ENCODE measurements at regions not wholly inside any gene's neighbourhood (a gene's known extent, or its start where the extent isn't known, plus 50 kb on each side); places are given as distances from the start of the nearest gene placed in this dataset.

DNA sequence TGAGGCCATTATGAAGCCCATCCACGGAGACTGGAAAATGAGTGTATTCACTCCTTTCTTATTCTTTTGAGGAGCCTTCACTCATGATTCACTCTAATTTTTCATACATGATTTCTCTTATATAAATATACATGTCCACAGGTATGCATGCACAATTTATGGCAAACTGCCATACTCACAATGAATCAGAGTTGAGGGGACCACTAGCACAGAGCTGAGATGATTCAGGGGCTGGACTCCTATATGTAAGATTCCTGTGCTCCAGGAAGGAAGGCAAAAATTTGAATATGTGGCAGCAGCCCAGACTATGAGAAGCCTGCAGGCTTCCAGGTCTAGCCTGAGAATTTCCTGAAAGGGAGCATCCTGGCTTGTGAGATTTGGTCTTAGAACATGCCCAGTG lies 484.6 kb downstream of the PRELID2 start:
- Histone ChIP-seq H3K36me3 (ENCODE audit: insufficient read depth, low read length) (no peaks in the 10 kb centered on the region), H3K9ac (ENCODE audit: low read length) (no peak overlapping the region), H3K9me3 (ENCODE audit: low read length) (no peaks in the 10 kb centered on the region), H3K4me3 (ENCODE audit: low read depth in 1 of 2, low read length in 2 of 2) (no peak overlapping the region), H3K4me1 (ENCODE audit: insufficient read depth, low read length) (peaks cover 12% of the 10 kb centered on the region), H3K27me3 (ENCODE audit: control insufficient read depth in 1 of 2, insufficient read depth in 2 of 2, low read length in 2 of 2) (no peaks in the 10 kb centered on the region), H3K27ac (ENCODE audit: low read depth, low read length) (no peak overlapping the region)

DNA sequence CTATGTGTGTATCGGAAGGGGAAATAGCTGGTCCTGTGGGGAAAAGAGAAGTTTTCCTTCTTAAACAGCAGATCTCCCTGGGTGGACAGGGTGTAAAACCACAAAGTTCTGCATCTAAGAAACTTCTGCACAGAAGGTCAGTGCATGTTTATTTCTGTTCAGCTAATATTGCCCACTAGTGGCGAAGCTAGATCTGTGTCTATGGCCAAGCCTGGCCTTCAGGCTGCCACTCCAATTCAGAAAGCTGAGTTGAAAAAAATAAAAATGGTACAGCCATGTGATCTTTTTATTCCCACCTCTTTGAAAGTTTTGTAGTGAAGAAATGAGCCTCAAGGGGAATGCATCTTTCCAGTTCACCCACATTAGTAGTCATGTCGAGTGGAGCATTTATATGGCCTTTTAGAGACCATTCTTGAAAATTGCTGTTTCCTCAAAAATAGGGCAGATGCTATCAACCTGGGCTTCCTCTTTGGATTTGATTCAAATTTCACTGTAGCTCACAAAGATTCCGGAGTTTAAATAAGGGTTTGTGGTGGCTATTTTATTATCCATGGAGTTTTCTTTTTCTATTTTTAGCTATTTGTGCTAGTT lies 488.0 kb downstream of the PRELID2 start:
- no peaks in the 10 kb centered on the region for H3K9me3 ChIP-seq (ENCODE audit: low read length)
- H3K4me1 ChIP-seq (ENCODE audit: insufficient read depth, low read length) = peaks cover 12% of the 10 kb centered on the region
- no peak overlapping the region for H3K27ac ChIP-seq (ENCODE audit: low read depth, low read length)
- H3K4me3 ChIP-seq (ENCODE audit: low read depth in 1 of 2, low read length in 2 of 2) = no peak overlapping the region
- no peak overlapping the region for H3K9ac ChIP-seq (ENCODE audit: low read length)
- no peaks in the 10 kb centered on the region for H3K36me3 ChIP-seq (ENCODE audit: insufficient read depth, low read length)
- H3K27me3 ChIP-seq (ENCODE audit: control insufficient read depth in 1 of 2, insufficient read depth in 2 of 2, low read length in 2 of 2) = no peaks in the 10 kb centered on the region

DNA sequence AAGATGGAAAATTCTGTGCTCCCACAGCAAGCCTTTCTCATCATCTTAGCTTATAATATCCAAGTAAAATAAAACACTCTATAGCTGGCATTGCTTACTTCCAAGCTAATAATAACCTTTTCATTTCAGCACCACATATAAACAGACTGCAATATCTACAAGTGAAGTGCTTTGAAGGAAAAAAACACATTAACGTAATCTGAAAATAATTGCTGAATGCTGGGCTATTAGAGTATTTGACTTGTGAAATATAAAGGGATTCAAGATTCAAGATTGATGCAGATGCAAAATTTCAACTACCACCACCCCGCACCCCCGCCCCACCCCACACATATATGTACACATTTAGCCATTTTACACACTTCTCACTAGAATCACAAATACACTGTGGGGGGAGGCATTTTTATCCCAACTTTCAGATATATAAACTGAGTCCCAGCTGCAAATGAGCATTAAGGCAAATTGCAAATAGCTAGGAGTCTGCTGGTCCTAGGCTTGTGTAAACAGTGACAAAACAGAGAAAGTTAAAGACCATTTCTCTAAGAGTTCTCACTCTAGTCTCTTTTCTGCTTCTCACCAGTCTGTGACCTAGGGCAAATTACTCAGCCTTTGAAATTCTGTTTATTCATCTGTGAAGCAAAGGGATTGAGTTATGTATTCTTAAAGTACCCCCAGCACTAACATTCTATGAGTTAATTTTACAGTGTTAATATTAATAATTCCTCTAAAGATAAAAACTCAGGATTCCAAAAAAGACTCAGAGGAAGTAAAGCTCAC lies 489.4 kb downstream of the PRELID2 start:
- Histone ChIP-seq H3K4me1 (ENCODE audit: insufficient read depth, low read length) (peaks cover 12% of the 10 kb centered on the region), H3K27me3 (ENCODE audit: control insufficient read depth in 1 of 2, insufficient read depth in 2 of 2, low read length in 2 of 2) (no peaks in the 10 kb centered on the region), H3K27ac (ENCODE audit: low read depth, low read length) (no peak overlapping the region), H3K36me3 (ENCODE audit: insufficient read depth, low read length) (no peaks in the 10 kb centered on the region), H3K9ac (ENCODE audit: low read length) (no peak overlapping the region), H3K4me3 (ENCODE audit: low read depth in 1 of 2, low read length in 2 of 2) (no peak overlapping the region), H3K9me3 (ENCODE audit: low read length) (no peaks in the 10 kb centered on the region)

DNA sequence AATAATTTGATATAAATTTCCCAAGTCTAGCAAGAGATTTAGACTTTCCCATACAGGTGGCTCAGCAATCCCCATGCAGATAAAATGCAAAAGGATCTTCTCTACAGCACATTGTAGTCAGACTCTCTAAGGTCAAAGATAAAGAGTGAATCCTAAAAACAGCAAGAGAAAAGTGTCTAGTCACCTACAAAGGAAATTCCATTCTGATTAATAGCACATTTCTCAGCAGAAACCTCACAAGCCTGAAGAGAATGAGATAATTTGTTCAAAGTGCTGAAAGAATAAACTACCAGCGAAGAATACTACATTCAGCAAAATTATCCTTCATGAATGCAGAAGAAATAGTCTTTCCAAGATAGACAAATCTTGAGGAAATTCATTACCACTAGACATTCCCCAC lies 493.3 kb downstream of the PRELID2 start:
- Histone ChIP-seq H3K27ac (ENCODE audit: low read depth, low read length) (no peak overlapping the region), H3K4me1 (ENCODE audit: insufficient read depth, low read length) (peaks cover 11% of the 10 kb centered on the region), H3K4me3 (ENCODE audit: low read depth in 1 of 2, low read length in 2 of 2) (no peak overlapping the region), H3K27me3 (ENCODE audit: control insufficient read depth in 1 of 2, insufficient read depth in 2 of 2, low read length in 2 of 2) (no peaks in the 10 kb centered on the region), H3K9ac (ENCODE audit: low read length) (no peak overlapping the region), H3K36me3 (ENCODE audit: insufficient read depth, low read length) (no peaks in the 10 kb centered on the region), H3K9me3 (ENCODE audit: low read length) (no peaks in the 10 kb centered on the region)

DNA sequence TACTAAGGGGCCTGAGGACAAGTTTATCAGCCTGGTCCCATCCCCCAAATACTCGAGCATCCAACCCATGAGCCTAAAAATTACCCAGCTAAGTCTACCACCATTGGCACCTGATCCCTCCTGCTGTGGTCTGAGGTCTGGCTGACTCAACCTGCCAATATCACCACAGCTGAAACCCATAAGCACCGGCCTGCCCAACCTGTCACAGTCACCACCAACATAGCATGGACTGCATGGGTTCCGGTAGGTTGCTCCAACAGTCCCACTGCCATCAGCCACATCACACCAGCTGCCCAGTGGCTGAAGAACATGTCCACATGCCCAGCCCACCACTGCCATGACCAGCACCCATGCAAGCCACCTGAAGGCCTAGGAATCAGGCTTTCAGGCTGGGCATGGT lies 495.0 kb downstream of the PRELID2 start:
- Histone ChIP-seq H3K9ac (ENCODE audit: low read length) (no peak overlapping the region), H3K27me3 (ENCODE audit: control insufficient read depth in 1 of 2, insufficient read depth in 2 of 2, low read length in 2 of 2) (no peaks in the 10 kb centered on the region), H3K27ac (ENCODE audit: low read depth, low read length) (no peak overlapping the region), H3K4me1 (ENCODE audit: insufficient read depth, low read length) (no peaks in the 10 kb centered on the region), H3K9me3 (ENCODE audit: low read length) (no peaks in the 10 kb centered on the region), H3K36me3 (ENCODE audit: insufficient read depth, low read length) (no peaks in the 10 kb centered on the region), H3K4me3 (ENCODE audit: low read depth in 1 of 2, low read length in 2 of 2) (no peak overlapping the region)

DNA sequence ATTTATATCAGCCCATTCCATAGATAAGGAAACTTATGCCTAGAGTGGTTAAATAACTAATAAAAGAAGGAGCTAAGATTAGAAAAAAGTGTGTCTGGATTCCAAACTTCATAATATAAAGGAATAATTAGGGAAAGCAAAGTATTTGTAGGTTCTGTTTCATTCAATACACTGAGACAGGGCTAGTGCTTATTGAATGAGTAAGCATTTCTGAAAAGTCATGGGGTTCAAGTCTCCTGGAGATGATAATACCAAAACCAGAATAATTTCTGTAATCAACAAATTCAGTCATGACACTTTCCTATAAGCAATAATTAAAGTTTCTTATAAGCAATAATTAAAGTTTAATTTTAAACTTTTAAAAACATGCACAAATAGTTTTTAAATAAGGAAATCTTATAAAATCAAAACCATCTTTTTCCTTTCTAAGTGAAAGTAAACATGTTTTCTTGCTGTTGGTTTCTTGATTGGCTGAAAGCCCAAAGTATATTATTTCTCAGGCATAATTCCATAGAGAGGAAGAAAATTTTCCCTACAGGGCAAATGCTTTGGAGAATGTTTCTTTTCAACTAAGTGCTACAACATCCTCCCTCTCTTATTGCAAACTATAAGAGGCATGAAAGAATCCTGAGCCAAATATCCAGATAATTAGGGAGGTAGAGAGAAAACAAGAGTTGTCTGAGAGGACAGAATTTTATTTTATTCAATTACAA lies 510.2 kb downstream of the PRELID2 start:
- Histone ChIP-seq H3K4me1 (ENCODE audit: insufficient read depth, low read length) (no peaks in the 10 kb centered on the region), H3K4me3 (ENCODE audit: low read depth in 1 of 2, low read length in 2 of 2) (no peak overlapping the region), H3K27me3 (ENCODE audit: control insufficient read depth in 1 of 2, insufficient read depth in 2 of 2, low read length in 2 of 2) (no peaks in the 10 kb centered on the region), H3K27ac (ENCODE audit: low read depth, low read length) (no peak overlapping the region), H3K9me3 (ENCODE audit: low read length) (no peaks in the 10 kb centered on the region), H3K36me3 (ENCODE audit: insufficient read depth, low read length) (no peaks in the 10 kb centered on the region), H3K9ac (ENCODE audit: low read length) (no peak overlapping the region)

DNA sequence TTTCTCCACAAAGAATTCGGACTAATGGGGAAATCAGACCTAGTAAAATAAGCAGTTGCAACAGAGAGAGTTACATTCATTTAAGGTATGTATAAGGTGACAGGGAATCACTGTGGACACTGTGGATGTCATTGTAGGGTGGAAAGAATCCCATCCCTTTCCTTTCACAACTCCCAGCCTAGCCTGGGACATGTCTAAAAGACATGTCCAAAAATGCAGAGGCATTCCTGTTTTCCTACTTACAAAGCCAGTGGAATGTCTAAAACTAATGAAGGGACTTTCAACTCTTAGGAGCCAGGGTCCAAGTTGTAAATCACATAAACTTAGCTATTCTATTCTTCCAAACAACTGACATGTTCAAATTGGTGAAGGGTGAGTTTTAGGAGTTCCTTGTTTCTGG lies 511.0 kb downstream of the PRELID2 start:
- H3K36me3 ChIP-seq (ENCODE audit: insufficient read depth, low read length) = no peaks in the 10 kb centered on the region
- no peaks in the 10 kb centered on the region for H3K27me3 ChIP-seq (ENCODE audit: control insufficient read depth in 1 of 2, insufficient read depth in 2 of 2, low read length in 2 of 2)
- no peaks in the 10 kb centered on the region for H3K4me1 ChIP-seq (ENCODE audit: insufficient read depth, low read length)
- H3K9ac ChIP-seq (ENCODE audit: low read length) = no peak overlapping the region
- H3K4me3 ChIP-seq (ENCODE audit: low read depth in 1 of 2, low read length in 2 of 2) = no peak overlapping the region
- no peak overlapping the region for H3K27ac ChIP-seq (ENCODE audit: low read depth, low read length)
- H3K9me3 ChIP-seq (ENCODE audit: low read length) = no peaks in the 10 kb centered on the region

DNA sequence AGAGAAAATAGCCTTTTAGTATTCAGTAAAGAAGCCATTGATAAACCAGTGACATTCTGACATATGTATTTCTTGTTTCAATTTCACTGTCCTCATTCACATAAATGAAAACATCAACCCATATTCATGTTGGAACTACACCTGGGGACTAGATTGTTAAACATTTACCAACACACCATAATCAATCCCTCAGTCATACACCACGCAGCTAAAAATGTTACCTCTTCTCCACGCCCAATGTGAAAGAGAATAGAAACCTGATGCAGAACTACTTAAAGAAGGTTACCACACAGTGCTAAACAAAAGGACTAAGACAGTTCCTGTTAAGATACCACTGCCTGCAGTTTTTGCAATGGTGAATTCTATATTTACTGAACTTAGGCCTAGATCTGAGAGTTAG lies 518.9 kb downstream of the PRELID2 start:
- no peak overlapping the region for H3K9ac ChIP-seq (ENCODE audit: low read length)
- no peaks in the 10 kb centered on the region for H3K36me3 ChIP-seq (ENCODE audit: insufficient read depth, low read length)
- no peaks in the 10 kb centered on the region for H3K27me3 ChIP-seq (ENCODE audit: control insufficient read depth in 1 of 2, insufficient read depth in 2 of 2, low read length in 2 of 2)
- no peak overlapping the region for H3K27ac ChIP-seq (ENCODE audit: low read depth, low read length)
- H3K9me3 ChIP-seq (ENCODE audit: low read length) = no peaks in the 10 kb centered on the region
- H3K4me1 ChIP-seq (ENCODE audit: insufficient read depth, low read length) = no peaks in the 10 kb centered on the region
- no peak overlapping the region for H3K4me3 ChIP-seq (ENCODE audit: low read depth in 1 of 2, low read length in 2 of 2)

DNA sequence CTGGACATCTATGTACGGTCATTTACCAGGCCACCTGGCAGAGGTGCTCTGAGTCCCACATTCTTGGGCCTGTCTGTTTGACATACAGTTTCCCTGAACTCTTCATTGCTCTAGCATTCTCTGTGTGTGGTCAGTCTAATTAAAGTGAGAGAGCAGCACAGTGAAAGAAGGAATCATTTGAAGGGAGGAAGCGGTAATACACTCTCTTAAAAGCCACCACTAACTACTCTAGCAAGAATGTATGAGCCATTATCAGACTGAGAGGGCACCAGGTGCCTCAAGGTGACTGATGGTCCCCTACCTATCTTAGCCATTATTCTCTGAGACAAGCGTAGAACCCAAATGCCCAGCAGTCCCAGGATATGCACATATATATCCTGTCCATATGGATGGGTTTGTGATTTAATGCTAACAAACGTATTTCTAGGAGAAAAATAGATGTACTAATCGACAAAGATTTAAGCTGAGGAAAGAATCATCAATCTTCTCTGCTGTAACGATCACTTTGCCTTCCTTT lies 527.2 kb downstream of the PRELID2 start:
- H3K9ac ChIP-seq (ENCODE audit: low read length) = no peak overlapping the region
- H3K4me1 ChIP-seq (ENCODE audit: insufficient read depth, low read length) = no peaks in the 10 kb centered on the region
- no peaks in the 10 kb centered on the region for H3K9me3 ChIP-seq (ENCODE audit: low read length)
- H3K27me3 ChIP-seq (ENCODE audit: control insufficient read depth in 1 of 2, insufficient read depth in 2 of 2, low read length in 2 of 2) = no peaks in the 10 kb centered on the region
- no peak overlapping the region for H3K4me3 ChIP-seq (ENCODE audit: low read depth in 1 of 2, low read length in 2 of 2)
- H3K27ac ChIP-seq (ENCODE audit: low read depth, low read length) = no peak overlapping the region
- no peaks in the 10 kb centered on the region for H3K36me3 ChIP-seq (ENCODE audit: insufficient read depth, low read length)

DNA sequence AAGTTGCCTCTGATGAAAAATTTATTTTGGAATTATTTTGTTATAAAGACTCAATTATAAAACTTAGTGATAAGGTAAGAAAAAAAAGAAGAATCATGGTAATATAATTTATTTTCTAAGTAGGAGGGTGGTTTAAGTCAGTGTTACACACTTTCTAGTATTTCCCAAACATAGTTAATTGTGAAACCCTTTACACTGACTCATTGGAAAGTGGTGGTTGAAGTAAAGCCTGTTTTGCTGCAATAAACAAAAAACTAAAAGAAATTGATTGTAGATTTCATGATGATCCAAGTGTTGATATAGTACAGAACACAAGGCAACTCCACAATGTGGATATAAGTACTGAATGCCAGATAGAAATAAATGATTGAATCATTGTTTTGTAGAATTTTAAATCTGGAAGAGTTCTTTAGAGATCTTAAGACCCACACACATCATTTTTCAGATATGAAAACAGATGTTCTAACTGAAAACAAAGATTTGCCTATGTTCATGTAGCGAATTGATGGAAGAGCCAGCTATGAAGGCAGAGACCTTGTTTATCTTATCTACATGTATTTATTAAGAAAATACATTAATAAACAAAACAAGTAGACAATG lies 539.8 kb downstream of the PRELID2 start:
- H3K4me1 ChIP-seq (ENCODE audit: insufficient read depth, low read length) = no peaks in the 10 kb centered on the region
- no peaks in the 10 kb centered on the region for H3K9me3 ChIP-seq (ENCODE audit: low read length)
- no peak overlapping the region for H3K9ac ChIP-seq (ENCODE audit: low read length)
- H3K27ac ChIP-seq (ENCODE audit: low read depth, low read length) = no peak overlapping the region
- no peak overlapping the region for H3K4me3 ChIP-seq (ENCODE audit: low read depth in 1 of 2, low read length in 2 of 2)
- H3K36me3 ChIP-seq (ENCODE audit: insufficient read depth, low read length) = no peaks in the 10 kb centered on the region
- no peaks in the 10 kb centered on the region for H3K27me3 ChIP-seq (ENCODE audit: control insufficient read depth in 1 of 2, insufficient read depth in 2 of 2, low read length in 2 of 2)

DNA sequence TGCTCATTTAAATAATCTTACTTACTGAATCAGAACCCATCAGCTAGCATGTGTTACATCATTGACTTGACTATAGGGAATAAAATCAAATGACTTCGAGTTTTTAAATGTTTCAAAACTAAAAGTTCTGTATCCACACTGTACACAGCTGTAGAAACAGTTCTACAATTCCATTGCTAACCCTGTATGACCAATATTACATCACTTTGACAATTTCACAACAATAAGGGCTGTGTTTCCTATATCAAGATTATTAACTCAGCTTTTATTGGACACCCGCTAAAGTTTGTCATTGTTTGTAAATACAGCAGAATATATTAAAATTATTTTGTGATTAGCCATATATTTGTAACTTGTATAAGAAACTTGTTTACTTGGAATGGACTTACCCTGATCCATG lies 540.8 kb downstream of the PRELID2 start:
- no peaks in the 10 kb centered on the region for H3K27me3 ChIP-seq (ENCODE audit: control insufficient read depth in 1 of 2, insufficient read depth in 2 of 2, low read length in 2 of 2)
- no peak overlapping the region for H3K4me3 ChIP-seq (ENCODE audit: low read depth in 1 of 2, low read length in 2 of 2)
- H3K9me3 ChIP-seq (ENCODE audit: low read length) = no peaks in the 10 kb centered on the region
- H3K4me1 ChIP-seq (ENCODE audit: insufficient read depth, low read length) = no peaks in the 10 kb centered on the region
- no peak overlapping the region for H3K27ac ChIP-seq (ENCODE audit: low read depth, low read length)
- no peaks in the 10 kb centered on the region for H3K36me3 ChIP-seq (ENCODE audit: insufficient read depth, low read length)
- no peak overlapping the region for H3K9ac ChIP-seq (ENCODE audit: low read length)

Data from muscle layer of colon (tissue), 2 donors.